Panc1 (cell line): ENCODE measurements at regions not wholly inside any gene's neighbourhood (a gene's known extent, or its start where the extent isn't known, plus 50 kb on each side); places are given as distances from the start of the nearest gene placed in this dataset.

Source experiments
- ATAC-seq: fragments of 200-7000 bp; cut with Tn5 transposase; 2 replicates; pipeline ENCODE4 v1.9.1; 2020; ENCODE audit warnings: mild to moderate bottlenecking, moderate library complexity
- BruUV-seq: library from RNA; stranded (reverse); fragments of 400-500 nt; replicated peaks from 2 replicates; lab custom pipeline; 2021; lab: Mats Ljungman, UMichigan
- CTCF ChIA-PET: fragments of 300-600 bp; sonication (Branson Sonifier 250); formaldehyde crosslinking; loops from one replicate; lab custom pipeline; 2022; ENCODE audit warnings: antibody characterized with exemption; lab: Charles Lee
- POLR2A ChIA-PET: fragments of 300-600 bp; sonication (Branson Sonifier 250); formaldehyde crosslinking; loops from one replicate; lab custom pipeline; 2022; ENCODE audit warnings: antibody characterized with exemption; lab: Charles Lee
- DNase-seq: peaks from one replicate; pipeline ENCODE4 v3.0.0-alpha.2; 2010; ENCODE audit warnings: low read depth, low spot score
- H3K27ac ChIP-seq: 2 replicates; pipeline ENCODE4 v1.5.1; 2011; ENCODE audit warnings: mild to moderate bottlenecking, low read length, inconsistent platforms
- H3K27me3 ChIP-seq: fragments of 200-500 bp; sonication (Bioruptor generic); 2 replicates; pipeline ENCODE4 v1.6.0; 2014; ENCODE audit warnings: low read length, inconsistent platforms; ENCODE audit not compliant: control insufficient read depth, insufficient read depth
- H3K36me3 ChIP-seq: fragments of 200-500 bp; sonication (Bioruptor generic); 2 replicates; pipeline ENCODE4 v1.5.1; 2014; ENCODE audit warnings: inconsistent platforms, mild to moderate bottlenecking, low read length, moderate library complexity; ENCODE audit not compliant: control insufficient read depth, insufficient read depth
- H3K4me1 ChIP-seq: 2 replicates; pipeline ENCODE4 v1.5.1; 2011; ENCODE audit warnings: inconsistent platforms, mild to moderate bottlenecking, low read length, moderate library complexity; ENCODE audit not compliant: control insufficient read depth, insufficient read depth
- H3K4me3 ChIP-seq, 2 experiments: 2 replicates each; pipeline ENCODE4 v1.5.1; 2011 to 2012; ENCODE audit warnings: low read depth in 2 of 2, low read length in 2 of 2, mild to moderate bottlenecking in 2 of 2, inconsistent platforms in 1 of 2, moderate library complexity in 1 of 2
- H3K9me3 ChIP-seq: fragments of 200-500 bp; sonication (Bioruptor generic); 2 replicates; pipeline ENCODE4 v1.5.1; 2014; ENCODE audit warnings: low read depth, mild to moderate bottlenecking, inconsistent platforms, low read length, moderate library complexity; ENCODE audit not compliant: control insufficient read depth, insufficient read depth
- POLR2AphosphoS5 ChIP-seq: IDR thresholded peaks from 2 replicates; pipeline ENCODE4 v1.6.1; 2012; ENCODE audit warnings: mild to moderate bottlenecking, low read depth, low read length, moderate library complexity
- SIN3A ChIP-seq: IDR thresholded peaks from 2 replicates; pipeline ENCODE4 v1.6.1; 2012; ENCODE audit warnings: low read depth, mild to moderate bottlenecking, low read length, moderate library complexity, borderline replicate concordance; ENCODE audit not compliant: insufficient read depth
- TCF7L2 ChIP-seq: IDR thresholded peaks from 2 replicates; pipeline ENCODE4 v1.6.1; 2011; ENCODE audit warnings: mild to moderate bottlenecking, low read depth, low read length, inconsistent platforms
- in situ Hi-C: cut with HindIII; loops from 2 replicates; pipeline ENCODE4 v1.10.0; 2016; ENCODE audit warnings: low sequenced_read_pairs, low pct_unique_long_range_greater_than_20kb
- intact Hi-C: fragments of 100-400 bp; cut with micrococcal nuclease; formaldehyde crosslinking; loops from one replicate; pipeline ENCODE4 v1.10.0; 2022; ENCODE audit not compliant: unreplicated experiment
- TF ChIP-seq, protein P1 (sequence below): fragments of 450-650 bp; IDR thresholded peaks from 2 replicates; pipeline ENCODE4 v1.5.1; 2017; ENCODE audit warnings: mild to moderate bottlenecking
- TF ChIP-seq, protein P2 (sequence below), 2 experiments: IDR thresholded peaks; 2 replicates each; pipeline ENCODE4 v1.6.1; 2011 to 2012; ENCODE audit warnings: low read depth in 2 of 2, control low read depth in 1 of 2, low read length in 1 of 2, mild to moderate bottlenecking in 1 of 2, moderate library complexity in 1 of 2; ENCODE audit not compliant: insufficient read depth in 1 of 2

DNA sequence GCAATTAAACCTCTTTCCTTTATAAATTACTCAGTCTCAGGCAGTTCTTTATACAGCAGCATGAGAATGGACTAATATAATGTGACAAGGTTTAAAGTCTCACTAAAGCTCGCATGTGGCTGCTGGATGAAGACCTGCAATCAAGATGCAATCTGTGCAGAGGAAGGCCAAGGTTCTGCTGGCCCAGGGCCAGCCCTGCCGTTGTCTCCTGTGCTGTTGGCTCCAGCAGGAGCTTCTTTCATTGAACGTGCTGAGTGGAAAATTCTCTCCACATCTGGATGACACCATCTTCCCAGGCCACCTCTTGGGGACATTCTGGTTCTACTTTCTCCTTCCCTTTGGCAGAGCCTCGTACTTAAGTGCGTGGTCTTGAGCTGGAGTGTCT is 742.2 kb downstream of the VRK1 start:
- H3K27me3 ChIP-seq: no peaks in the 10 kb centered on the region
- TF ChIP-seq SIN3A (no peak), TCF7L2 (no peak), POLR2AphosphoS5 (no peak)
- TF ChIP-seq, protein P1, sequence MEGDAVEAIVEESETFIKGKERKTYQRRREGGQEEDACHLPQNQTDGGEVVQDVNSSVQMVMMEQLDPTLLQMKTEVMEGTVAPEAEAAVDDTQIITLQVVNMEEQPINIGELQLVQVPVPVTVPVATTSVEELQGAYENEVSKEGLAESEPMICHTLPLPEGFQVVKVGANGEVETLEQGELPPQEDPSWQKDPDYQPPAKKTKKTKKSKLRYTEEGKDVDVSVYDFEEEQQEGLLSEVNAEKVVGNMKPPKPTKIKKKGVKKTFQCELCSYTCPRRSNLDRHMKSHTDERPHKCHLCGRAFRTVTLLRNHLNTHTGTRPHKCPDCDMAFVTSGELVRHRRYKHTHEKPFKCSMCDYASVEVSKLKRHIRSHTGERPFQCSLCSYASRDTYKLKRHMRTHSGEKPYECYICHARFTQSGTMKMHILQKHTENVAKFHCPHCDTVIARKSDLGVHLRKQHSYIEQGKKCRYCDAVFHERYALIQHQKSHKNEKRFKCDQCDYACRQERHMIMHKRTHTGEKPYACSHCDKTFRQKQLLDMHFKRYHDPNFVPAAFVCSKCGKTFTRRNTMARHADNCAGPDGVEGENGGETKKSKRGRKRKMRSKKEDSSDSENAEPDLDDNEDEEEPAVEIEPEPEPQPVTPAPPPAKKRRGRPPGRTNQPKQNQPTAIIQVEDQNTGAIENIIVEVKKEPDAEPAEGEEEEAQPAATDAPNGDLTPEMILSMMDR: no peak
- TF ChIP-seq, protein P2, sequence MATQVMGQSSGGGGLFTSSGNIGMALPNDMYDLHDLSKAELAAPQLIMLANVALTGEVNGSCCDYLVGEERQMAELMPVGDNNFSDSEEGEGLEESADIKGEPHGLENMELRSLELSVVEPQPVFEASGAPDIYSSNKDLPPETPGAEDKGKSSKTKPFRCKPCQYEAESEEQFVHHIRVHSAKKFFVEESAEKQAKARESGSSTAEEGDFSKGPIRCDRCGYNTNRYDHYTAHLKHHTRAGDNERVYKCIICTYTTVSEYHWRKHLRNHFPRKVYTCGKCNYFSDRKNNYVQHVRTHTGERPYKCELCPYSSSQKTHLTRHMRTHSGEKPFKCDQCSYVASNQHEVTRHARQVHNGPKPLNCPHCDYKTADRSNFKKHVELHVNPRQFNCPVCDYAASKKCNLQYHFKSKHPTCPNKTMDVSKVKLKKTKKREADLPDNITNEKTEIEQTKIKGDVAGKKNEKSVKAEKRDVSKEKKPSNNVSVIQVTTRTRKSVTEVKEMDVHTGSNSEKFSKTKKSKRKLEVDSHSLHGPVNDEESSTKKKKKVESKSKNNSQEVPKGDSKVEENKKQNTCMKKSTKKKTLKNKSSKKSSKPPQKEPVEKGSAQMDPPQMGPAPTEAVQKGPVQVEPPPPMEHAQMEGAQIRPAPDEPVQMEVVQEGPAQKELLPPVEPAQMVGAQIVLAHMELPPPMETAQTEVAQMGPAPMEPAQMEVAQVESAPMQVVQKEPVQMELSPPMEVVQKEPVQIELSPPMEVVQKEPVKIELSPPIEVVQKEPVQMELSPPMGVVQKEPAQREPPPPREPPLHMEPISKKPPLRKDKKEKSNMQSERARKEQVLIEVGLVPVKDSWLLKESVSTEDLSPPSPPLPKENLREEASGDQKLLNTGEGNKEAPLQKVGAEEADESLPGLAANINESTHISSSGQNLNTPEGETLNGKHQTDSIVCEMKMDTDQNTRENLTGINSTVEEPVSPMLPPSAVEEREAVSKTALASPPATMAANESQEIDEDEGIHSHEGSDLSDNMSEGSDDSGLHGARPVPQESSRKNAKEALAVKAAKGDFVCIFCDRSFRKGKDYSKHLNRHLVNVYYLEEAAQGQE (IDR thresholded peaks at IDR 0.05; ENCODE audit: insufficient read depth in 1 of 2, low read depth in 2 of 2, low read length in 1 of 2): no peak
- no peaks in the 10 kb centered on the region for H3K4me1 ChIP-seq
- intact Hi-C loops (no loop called here), in situ Hi-C loops (no loop called here)
- H3K27ac ChIP-seq: no peak overlapping the region
- no peak for ATAC-seq
- H3K36me3 ChIP-seq: no peaks in the 10 kb centered on the region
- no peak for DNase-seq
- H3K9me3 ChIP-seq: no peaks in the 10 kb centered on the region
- ChIA-PET POLR2A (no interaction called here), CTCF (no interaction called here)
- H3K4me3 ChIP-seq: no peak overlapping the region
- BruUV-seq: no TSS peak

DNA sequence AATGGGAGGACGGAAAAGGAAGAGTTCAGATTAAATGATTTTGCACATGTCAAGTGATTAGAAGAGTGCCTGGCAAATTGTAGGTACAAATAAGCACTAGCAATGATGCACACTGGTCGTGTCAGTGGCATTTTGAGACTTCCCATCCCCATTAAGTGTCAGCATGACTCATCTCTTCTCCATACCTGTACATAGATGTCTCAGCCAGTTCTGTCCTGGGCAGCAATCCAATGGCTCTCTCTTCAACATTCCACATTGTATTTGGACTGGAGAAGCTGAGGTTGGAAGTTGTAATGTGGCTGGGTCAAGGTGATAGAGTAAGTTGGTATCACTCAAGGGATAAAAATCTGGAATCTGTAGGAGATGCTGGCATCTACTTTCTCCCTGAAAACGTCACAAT is 742.7 kb downstream of the VRK1 start:
- H3K9me3 ChIP-seq: no peaks in the 10 kb centered on the region
- no peak for DNase-seq
- TF ChIP-seq, protein P1: no peak
- TF ChIP-seq, protein P2 (IDR thresholded peaks at IDR 0.05; ENCODE audit: insufficient read depth in 1 of 2, low read depth in 2 of 2, low read length in 1 of 2): no peak
- TF ChIP-seq SIN3A (no peak), POLR2AphosphoS5 (no peak), TCF7L2 (no peak)
- no peak overlapping the region for H3K4me3 ChIP-seq
- in situ Hi-C loops: no loop called here
- H3K4me1 ChIP-seq: no peaks in the 10 kb centered on the region
- no peaks in the 10 kb centered on the region for H3K36me3 ChIP-seq
- intact Hi-C loops: no loop called here
- no peak overlapping the region for H3K27ac ChIP-seq
- ChIA-PET CTCF (no interaction called here), POLR2A (no interaction called here)
- H3K27me3 ChIP-seq: no peaks in the 10 kb centered on the region
- ATAC-seq: no peak
- BruUV-seq: no TSS peak
